Liver (tissue), 8 donors: ENCODE measurements at regions not wholly inside any gene's neighbourhood (a gene's known extent, or its start where the extent isn't known, plus 50 kb on each side); places are given as distances from the start of the nearest gene placed in this dataset.
"Not testable (repeated sequence)": the region's sequence is repeated elsewhere in the genome, so short reads cannot be mapped to it uniquely, and the experiment has no call there.

ENCODE experiments used
- DNase-seq: peaks from one replicate; pipeline ENCODE4 v3.0.0-alpha.2; 2017; ENCODE audit warnings: low spot score
- H3K27ac ChIP-seq, 2 donors: one replicate each; pipeline ENCODE4 v1.7.0; 2013; ENCODE audit warnings: inconsistent platforms in 2 of 2, low read length in 2 of 2, control low read depth in 1 of 2, low read depth in 1 of 2, mild to moderate bottlenecking in 1 of 2
- H3K27me3 ChIP-seq, 4 donors: one replicate each; pipeline versions ENCODE4 v1.6.1 to v1.7.0; 2013; ENCODE audit warnings: low read length in 3 of 4, inconsistent platforms in 1 of 4, mild to moderate bottlenecking in 1 of 4, moderate library complexity in 1 of 4; ENCODE audit not compliant: control insufficient read depth in 4 of 4, insufficient read depth in 4 of 4
- H3K36me3 ChIP-seq, 4 donors: one replicate each; pipeline versions ENCODE4 v1.6.1 to v1.7.0; 2013; ENCODE audit warnings: low read length in 3 of 4, mild to moderate bottlenecking in 3 of 4, low read depth in 1 of 4, moderate library complexity in 1 of 4; ENCODE audit not compliant: control insufficient read depth in 4 of 4, insufficient read depth in 3 of 4
- H3K4me1 ChIP-seq, 4 donors: one replicate each; pipeline versions ENCODE4 v1.6.1 to v1.7.0; 2013; ENCODE audit warnings: low read length in 3 of 4, mild to moderate bottlenecking in 3 of 4, moderate library complexity in 1 of 4; ENCODE audit not compliant: control insufficient read depth in 4 of 4, insufficient read depth in 4 of 4
- H3K4me3 ChIP-seq, 3 donors: one replicate each; pipeline versions ENCODE4 v1.6.1 to v1.7.0; 2013; ENCODE audit warnings: low read length in 3 of 3, control low read depth in 1 of 3, low read depth in 1 of 3, mild to moderate bottlenecking in 1 of 3
- H3K9ac ChIP-seq, 2 donors: one replicate each; pipeline ENCODE4 v1.7.0; 2013; ENCODE audit warnings: low read length in 2 of 2, mild to moderate bottlenecking in 2 of 2, moderate library complexity in 2 of 2, control low read depth in 1 of 2, low read depth in 1 of 2
- H3K9me3 ChIP-seq, 4 donors: one replicate each; pipeline versions ENCODE4 v1.6.1 to v1.7.0; 2013; ENCODE audit warnings: low read length in 3 of 4; ENCODE audit not compliant: control insufficient read depth in 4 of 4
- EGR1 ChIP-seq, 2 donors: IDR thresholded peaks; 2 replicates each; pipeline ENCODE4 v1.6.1; 2016 to 2018; ENCODE audit warnings: antibody characterized with exemption in 2 of 2, low read depth in 2 of 2
- FOXA1 ChIP-seq: IDR thresholded peaks from 2 replicates; pipeline ENCODE4 v1.6.1; 2016; ENCODE audit warnings: antibody characterized with exemption
- FOXA2 ChIP-seq: IDR thresholded peaks from 2 replicates; pipeline ENCODE4 v1.6.1; 2016; ENCODE audit warnings: antibody characterized with exemption
- GABPA ChIP-seq, 2 donors: IDR thresholded peaks in 1 of 2; conservative IDR thresholded peaks in 1 of 2; 2 replicates each; pipeline ENCODE4 v1.6.1; 2016; ENCODE audit warnings: antibody characterized with exemption in 2 of 2, mild to moderate bottlenecking in 1 of 2, moderate library complexity in 1 of 2
- HNF4A ChIP-seq, 2 donors: conservative IDR thresholded peaks; 2 replicates each; pipeline ENCODE4 v1.6.1; 2016; ENCODE audit warnings: antibody characterized with exemption in 2 of 2, mild to moderate bottlenecking in 2 of 2
- HNF4G ChIP-seq: IDR thresholded peaks from 2 replicates; pipeline ENCODE4 v1.6.1; 2016; ENCODE audit warnings: antibody characterized with exemption
- JUND ChIP-seq, 2 donors: IDR thresholded peaks; 2 replicates each; pipeline ENCODE4 v1.6.1; 2016; ENCODE audit warnings: antibody characterized with exemption in 2 of 2
- NR2F2 ChIP-seq: IDR thresholded peaks from 2 replicates; pipeline ENCODE4 v1.6.1; 2016; ENCODE audit warnings: antibody characterized with exemption
- RAD21 ChIP-seq, 2 donors: IDR thresholded peaks; 2 replicates each; pipeline ENCODE4 v1.6.1; 2016; ENCODE audit warnings: antibody characterized with exemption in 2 of 2, mild to moderate bottlenecking in 2 of 2
- RXRA ChIP-seq, 2 donors: IDR thresholded peaks; 2 replicates each; pipeline ENCODE4 v1.6.1; 2017 to 2018; ENCODE audit warnings: antibody characterized with exemption in 2 of 2, mild to moderate bottlenecking in 1 of 2
- SP1 ChIP-seq: IDR thresholded peaks from 2 replicates; pipeline ENCODE4 v1.6.1; 2018; ENCODE audit warnings: antibody characterized with exemption, mild to moderate bottlenecking
- TAF1 ChIP-seq: conservative IDR thresholded peaks from 2 replicates; pipeline ENCODE4 v1.6.1; 2016; ENCODE audit warnings: antibody characterized with exemption, mild to moderate bottlenecking
- YY1 ChIP-seq: IDR thresholded peaks from 2 replicates; pipeline ENCODE4 v1.6.1; 2016; ENCODE audit warnings: antibody characterized with exemption, mild to moderate bottlenecking
- WGBS: extraction: QIAGEN DNeasy Blood & Tissue Kit; methylation state at CpG from one replicate; pipeline ENCODE4 v1.1.7; 2013; 5-methylcytosine and 5-hydroxymethylcytosine counted together
- TF ChIP-seq, protein P1 (sequence below): fragments of 150-350 bp; IDR thresholded peaks from 2 replicates; pipeline ENCODE4 v1.5.1; 2017; ENCODE audit warnings: improper control_type of control experiment, low read depth, low read length; ENCODE audit not compliant: missing input control
- TF ChIP-seq, protein P2 (sequence below): IDR thresholded peaks from 2 replicates; pipeline ENCODE4 v1.6.1; 2016; ENCODE audit warnings: antibody characterized with exemption
- TF ChIP-seq, protein P3 (sequence below): IDR thresholded peaks from 2 replicates; pipeline ENCODE4 v1.6.1; 2016; ENCODE audit warnings: antibody characterized with exemption
- TF ChIP-seq, protein P4 (sequence below): IDR thresholded peaks from 2 replicates; pipeline ENCODE4 v1.6.1; 2016; ENCODE audit warnings: antibody characterized with exemption, mild to moderate bottlenecking
- TF ChIP-seq, protein P5 (sequence below): IDR thresholded peaks from 2 replicates; pipeline ENCODE4 v1.6.1; 2016; ENCODE audit warnings: antibody characterized with exemption
- donor health status: healthy.
- donor health status: healthy.
- donor health status: healthy.
- donor health status: healthy.
- donor health status: healthy.

DNA sequence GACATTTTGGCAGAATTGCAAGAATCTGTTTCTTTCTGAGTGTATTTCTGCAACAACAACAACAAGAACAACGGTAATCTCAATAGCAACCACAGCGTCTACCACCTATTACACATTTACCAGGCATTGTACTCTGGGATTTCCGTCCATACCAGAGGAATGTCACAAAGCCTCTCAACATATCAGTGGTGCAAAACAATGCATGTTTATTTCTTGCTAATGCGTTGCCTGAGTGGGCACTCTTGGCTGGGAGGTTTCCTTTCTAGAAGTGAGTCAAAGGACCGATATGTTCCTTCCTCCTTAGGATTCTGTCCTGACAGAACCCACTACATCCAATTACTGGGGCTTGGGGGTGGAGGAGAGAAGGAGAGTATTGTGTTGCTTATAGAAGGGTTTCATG lies 585.6 kb downstream of the TSN start:
- Histone ChIP-seq H3K27me3 (no peaks in the 10 kb centered on the region), H3K4me1 (no peaks in the 10 kb centered on the region), H3K4me3 (no peak overlapping the region), H3K27ac (no peak overlapping the region), H3K36me3 (no peaks in the 10 kb centered on the region), H3K9me3 (peaks cover 0 to 6% (median 0%) of the 10 kb centered on the region in 4 donors), H3K9ac (no peak overlapping the region)
- TF ChIP-seq HNF4A (conservative IDR thresholded peaks at IDR 0.05) = no peak
- TF ChIP-seq, protein P1, sequence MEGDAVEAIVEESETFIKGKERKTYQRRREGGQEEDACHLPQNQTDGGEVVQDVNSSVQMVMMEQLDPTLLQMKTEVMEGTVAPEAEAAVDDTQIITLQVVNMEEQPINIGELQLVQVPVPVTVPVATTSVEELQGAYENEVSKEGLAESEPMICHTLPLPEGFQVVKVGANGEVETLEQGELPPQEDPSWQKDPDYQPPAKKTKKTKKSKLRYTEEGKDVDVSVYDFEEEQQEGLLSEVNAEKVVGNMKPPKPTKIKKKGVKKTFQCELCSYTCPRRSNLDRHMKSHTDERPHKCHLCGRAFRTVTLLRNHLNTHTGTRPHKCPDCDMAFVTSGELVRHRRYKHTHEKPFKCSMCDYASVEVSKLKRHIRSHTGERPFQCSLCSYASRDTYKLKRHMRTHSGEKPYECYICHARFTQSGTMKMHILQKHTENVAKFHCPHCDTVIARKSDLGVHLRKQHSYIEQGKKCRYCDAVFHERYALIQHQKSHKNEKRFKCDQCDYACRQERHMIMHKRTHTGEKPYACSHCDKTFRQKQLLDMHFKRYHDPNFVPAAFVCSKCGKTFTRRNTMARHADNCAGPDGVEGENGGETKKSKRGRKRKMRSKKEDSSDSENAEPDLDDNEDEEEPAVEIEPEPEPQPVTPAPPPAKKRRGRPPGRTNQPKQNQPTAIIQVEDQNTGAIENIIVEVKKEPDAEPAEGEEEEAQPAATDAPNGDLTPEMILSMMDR = no peak
- no peak for TF ChIP-seq RAD21 (IDR thresholded peaks at IDR 0.05)
- TF ChIP-seq FOXA1 = no peak
- WGBS = 78% methylated on average over 5 of the region's 5 CpGs
- DNase-seq = no peak

DNA sequence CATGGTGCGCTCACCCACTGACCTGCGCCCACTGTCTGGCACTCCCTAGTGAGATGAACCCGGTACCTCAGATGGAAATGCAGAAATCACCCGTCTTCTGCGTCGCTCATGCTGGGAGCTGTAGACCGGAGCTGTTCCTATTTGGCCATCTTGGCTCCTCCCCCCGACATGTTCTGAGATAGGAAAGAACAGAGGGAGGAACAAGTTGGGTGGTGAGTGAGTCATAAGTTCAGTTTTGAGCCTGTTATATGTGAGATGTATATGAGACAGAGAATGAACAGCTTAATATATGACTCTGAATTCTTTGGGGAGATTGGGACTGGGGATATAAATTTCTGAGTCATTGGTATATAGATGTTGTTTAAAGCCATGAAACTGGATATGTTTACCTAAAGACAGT lies 596.7 kb downstream of the TSN start:
- not testable (repeated sequence) for DNase-seq, H3K36me3 ChIP-seq, H3K9me3 ChIP-seq, H3K27me3 ChIP-seq, H3K4me3 ChIP-seq, H3K27ac ChIP-seq, H3K4me1 ChIP-seq, H3K9ac ChIP-seq
- 80% methylated on average over 8 of the region's 8 CpGs for WGBS

DNA sequence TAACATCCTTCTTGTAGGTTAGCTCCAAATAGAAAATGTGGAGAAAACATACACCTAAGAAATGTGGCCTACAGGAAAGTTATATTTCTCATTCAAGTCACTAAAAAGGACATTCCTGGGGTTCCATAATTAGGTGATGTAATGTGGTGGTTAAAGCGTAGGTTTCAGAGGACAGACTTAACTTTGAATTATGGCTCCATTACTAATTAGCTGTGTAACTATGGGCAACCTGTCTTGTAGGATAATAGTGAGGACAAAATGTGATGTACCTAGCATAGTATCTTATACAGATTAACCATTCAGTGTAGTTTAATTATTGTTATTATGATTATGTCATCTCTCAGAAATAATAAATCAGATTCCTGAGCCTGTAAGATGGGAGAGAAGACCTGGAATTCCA lies 602.5 kb downstream of the TSN start:
- TF ChIP-seq GABPA (IDR thresholded peaks at IDR 0.05 in 1 of 2, conservative IDR thresholded peaks at IDR 0.05 in 1 of 2) (no peak), RAD21 (IDR thresholded peaks at IDR 0.05) (no peak), RXRA (IDR thresholded peaks at IDR 0.05) (no peak), NR2F2 (no peak), YY1 (no peak), EGR1 (IDR thresholded peaks at IDR 0.05; ENCODE audit: low read depth in 2 of 2) (no peak), JUND (IDR thresholded peaks at IDR 0.05) (no peak), SP1 (no peak), TAF1 (no peak), FOXA2 (no peak), HNF4G (no peak), HNF4A (conservative IDR thresholded peaks at IDR 0.05) (no peak)
- TF ChIP-seq, protein P2, sequence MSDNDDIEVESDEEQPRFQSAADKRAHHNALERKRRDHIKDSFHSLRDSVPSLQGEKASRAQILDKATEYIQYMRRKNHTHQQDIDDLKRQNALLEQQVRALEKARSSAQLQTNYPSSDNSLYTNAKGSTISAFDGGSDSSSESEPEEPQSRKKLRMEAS = no peak
- TF ChIP-seq, protein P3, sequence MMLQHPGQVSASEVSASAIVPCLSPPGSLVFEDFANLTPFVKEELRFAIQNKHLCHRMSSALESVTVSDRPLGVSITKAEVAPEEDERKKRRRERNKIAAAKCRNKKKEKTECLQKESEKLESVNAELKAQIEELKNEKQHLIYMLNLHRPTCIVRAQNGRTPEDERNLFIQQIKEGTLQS = no peak
- TF ChIP-seq, protein P1 = no peak
- TF ChIP-seq, protein P4, sequence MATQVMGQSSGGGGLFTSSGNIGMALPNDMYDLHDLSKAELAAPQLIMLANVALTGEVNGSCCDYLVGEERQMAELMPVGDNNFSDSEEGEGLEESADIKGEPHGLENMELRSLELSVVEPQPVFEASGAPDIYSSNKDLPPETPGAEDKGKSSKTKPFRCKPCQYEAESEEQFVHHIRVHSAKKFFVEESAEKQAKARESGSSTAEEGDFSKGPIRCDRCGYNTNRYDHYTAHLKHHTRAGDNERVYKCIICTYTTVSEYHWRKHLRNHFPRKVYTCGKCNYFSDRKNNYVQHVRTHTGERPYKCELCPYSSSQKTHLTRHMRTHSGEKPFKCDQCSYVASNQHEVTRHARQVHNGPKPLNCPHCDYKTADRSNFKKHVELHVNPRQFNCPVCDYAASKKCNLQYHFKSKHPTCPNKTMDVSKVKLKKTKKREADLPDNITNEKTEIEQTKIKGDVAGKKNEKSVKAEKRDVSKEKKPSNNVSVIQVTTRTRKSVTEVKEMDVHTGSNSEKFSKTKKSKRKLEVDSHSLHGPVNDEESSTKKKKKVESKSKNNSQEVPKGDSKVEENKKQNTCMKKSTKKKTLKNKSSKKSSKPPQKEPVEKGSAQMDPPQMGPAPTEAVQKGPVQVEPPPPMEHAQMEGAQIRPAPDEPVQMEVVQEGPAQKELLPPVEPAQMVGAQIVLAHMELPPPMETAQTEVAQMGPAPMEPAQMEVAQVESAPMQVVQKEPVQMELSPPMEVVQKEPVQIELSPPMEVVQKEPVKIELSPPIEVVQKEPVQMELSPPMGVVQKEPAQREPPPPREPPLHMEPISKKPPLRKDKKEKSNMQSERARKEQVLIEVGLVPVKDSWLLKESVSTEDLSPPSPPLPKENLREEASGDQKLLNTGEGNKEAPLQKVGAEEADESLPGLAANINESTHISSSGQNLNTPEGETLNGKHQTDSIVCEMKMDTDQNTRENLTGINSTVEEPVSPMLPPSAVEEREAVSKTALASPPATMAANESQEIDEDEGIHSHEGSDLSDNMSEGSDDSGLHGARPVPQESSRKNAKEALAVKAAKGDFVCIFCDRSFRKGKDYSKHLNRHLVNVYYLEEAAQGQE = no peak
- TF ChIP-seq, protein P5, sequence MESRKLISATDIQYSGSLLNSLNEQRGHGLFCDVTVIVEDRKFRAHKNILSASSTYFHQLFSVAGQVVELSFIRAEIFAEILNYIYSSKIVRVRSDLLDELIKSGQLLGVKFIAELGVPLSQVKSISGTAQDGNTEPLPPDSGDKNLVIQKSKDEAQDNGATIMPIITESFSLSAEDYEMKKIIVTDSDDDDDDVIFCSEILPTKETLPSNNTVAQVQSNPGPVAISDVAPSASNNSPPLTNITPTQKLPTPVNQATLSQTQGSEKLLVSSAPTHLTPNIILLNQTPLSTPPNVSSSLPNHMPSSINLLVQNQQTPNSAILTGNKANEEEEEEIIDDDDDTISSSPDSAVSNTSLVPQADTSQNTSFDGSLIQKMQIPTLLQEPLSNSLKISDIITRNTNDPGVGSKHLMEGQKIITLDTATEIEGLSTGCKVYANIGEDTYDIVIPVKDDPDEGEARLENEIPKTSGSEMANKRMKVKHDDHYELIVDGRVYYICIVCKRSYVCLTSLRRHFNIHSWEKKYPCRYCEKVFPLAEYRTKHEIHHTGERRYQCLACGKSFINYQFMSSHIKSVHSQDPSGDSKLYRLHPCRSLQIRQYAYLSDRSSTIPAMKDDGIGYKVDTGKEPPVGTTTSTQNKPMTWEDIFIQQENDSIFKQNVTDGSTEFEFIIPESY = no peak
- H3K9ac ChIP-seq = no peak overlapping the region
- WGBS = 89% methylated on average over 1 of the region's 1 CpG

More for the DNA sequence above, 602.5 kb downstream of the TSN start:
- Histone ChIP-seq H3K4me3 (no peak overlapping the region), H3K9me3 (no peaks in the 10 kb centered on the region), H3K27me3 (peaks cover 0 to 5% (median 0%) of the 10 kb centered on the region in 4 donors), H3K4me1 (no peaks in the 10 kb centered on the region), H3K36me3 (no peaks in the 10 kb centered on the region), H3K27ac (no peak overlapping the region)
- DNase-seq = no peak
